ENCODE measurements at regions not wholly inside any gene's neighbourhood (a gene's known extent, or its start where the extent isn't known, plus 50 kb on each side); places are given as distances from the start of the nearest gene placed in this dataset.

GRCh38 chr13:64314331-64314730 is 2898.7 kb upstream of the PCDH20 start:
- DNase-seq (ENCODE audit: low spot score) = no peak

- DNase-seq (ENCODE audit: low spot score) = no peak
These were observed 2896.3 kb upstream of the PCDH20 start for GRCh38 chr13:64311948-64312347.

- no peak for DNase-seq (ENCODE audit: low spot score)
These were observed 2895.5 kb upstream of the PCDH20 start for GRCh38 chr13:64311112-64311511.

GRCh38 chr13:64305246-64305645 is 2889.6 kb upstream of the PCDH20 start:
- no peak for DNase-seq (ENCODE audit: low spot score)

- DNase-seq (ENCODE audit: low spot score) = no peak
These were observed 2884.6 kb upstream of the PCDH20 start for GRCh38 chr13:64300239-64300638.

GRCh38 chr13:64293923-64294322 is 2878.3 kb upstream of the PCDH20 start:
- DNase-seq (ENCODE audit: low spot score) = no peak

- no peak for DNase-seq (ENCODE audit: low spot score)
These were observed 2874.1 kb upstream of the PCDH20 start for GRCh38 chr13:64289702-64290101.

- DNase-seq (ENCODE audit: low spot score) = no peak
These were observed 2868.3 kb upstream of the PCDH20 start for GRCh38 chr13:64283926-64284325.

- no peak for DNase-seq (ENCODE audit: low spot score)
These were observed 2862.8 kb upstream of the PCDH20 start for GRCh38 chr13:64278493-64278892.

- no peak for DNase-seq (ENCODE audit: low spot score)
These were observed 2861.4 kb upstream of the PCDH20 start for GRCh38 chr13:64277097-64277496.

GRCh38 chr13:64276232-64276631 is 2860.6 kb upstream of the PCDH20 start:
- DNase-seq (ENCODE audit: low spot score) = no peak

- no peak for DNase-seq (ENCODE audit: low spot score)
These were observed 2859.0 kb upstream of the PCDH20 start for GRCh38 chr13:64274481-64275217.

GRCh38 chr13:64273780-64274179 is 2858.1 kb upstream of the PCDH20 start:
- no peak for DNase-seq (ENCODE audit: low spot score)

GRCh38 chr13:64272681-64273080 is 2857.0 kb upstream of the PCDH20 start:
- no peak for DNase-seq (ENCODE audit: low spot score)

GRCh38 chr13:64266024-64266423 is 2850.4 kb upstream of the PCDH20 start:
- no peak for DNase-seq (ENCODE audit: low spot score)

GRCh38 chr13:64263285-64263684 is 2847.6 kb upstream of the PCDH20 start:
- no peak for DNase-seq (ENCODE audit: low spot score)

GRCh38 chr13:64256751-64257150 is 2841.1 kb upstream of the PCDH20 start:
- DNase-seq (ENCODE audit: low spot score) = no peak

GRCh38 chr13:64255988-64256387 is 2840.3 kb upstream of the PCDH20 start:
- no peak for DNase-seq (ENCODE audit: low spot score)

- no peak for DNase-seq (ENCODE audit: low spot score)
These were observed 2832.9 kb upstream of the PCDH20 start for GRCh38 chr13:64248371-64249065.

- no peak for DNase-seq (ENCODE audit: low spot score)
These were observed 2823.7 kb upstream of the PCDH20 start for GRCh38 chr13:64239372-64239771.

GRCh38 chr13:64234255-64234654 is 2818.6 kb upstream of the PCDH20 start:
- no peak for DNase-seq (ENCODE audit: low spot score)

- no peak for DNase-seq (ENCODE audit: low spot score)
These were observed 2807.4 kb upstream of the PCDH20 start for GRCh38 chr13:64223016-64223415.

GRCh38 chr13:64206430-64207225 is 2791.0 kb upstream of the PCDH20 start:
- DNase-seq (ENCODE audit: low spot score) = no peak
